ENCODE measurements at regions not wholly inside any gene's neighbourhood (a gene's known extent, or its start where the extent isn't known, plus 50 kb on each side); places are given as distances from the start of the nearest gene placed in this dataset.
"Not testable (repeated sequence)": the region's sequence is repeated elsewhere in the genome, so short reads cannot be mapped to it uniquely, and the experiment has no call there.

GRCh38 chrX:50980251-50980650, 69.7 kb downstream of the BMP15 start:
- Histone ChIP-seq H3K4me1 (ENCODE audit: insufficient read depth) (no peaks in the 10 kb centered on the region), H3K27me3 (no peaks in the 10 kb centered on the region), H3K4me3 (no peak overlapping the region), H3K9me3 (no peaks in the 10 kb centered on the region), H3K27ac (no peak overlapping the region), H3K36me3 (no peaks in the 10 kb centered on the region)
- no peak for TF ChIP-seq POLR2A (IDR thresholded peaks at IDR 0.05)
- no peak for TF ChIP-seq EP300 (IDR thresholded peaks at IDR 0.05)
- TF ChIP-seq, protein P1, sequence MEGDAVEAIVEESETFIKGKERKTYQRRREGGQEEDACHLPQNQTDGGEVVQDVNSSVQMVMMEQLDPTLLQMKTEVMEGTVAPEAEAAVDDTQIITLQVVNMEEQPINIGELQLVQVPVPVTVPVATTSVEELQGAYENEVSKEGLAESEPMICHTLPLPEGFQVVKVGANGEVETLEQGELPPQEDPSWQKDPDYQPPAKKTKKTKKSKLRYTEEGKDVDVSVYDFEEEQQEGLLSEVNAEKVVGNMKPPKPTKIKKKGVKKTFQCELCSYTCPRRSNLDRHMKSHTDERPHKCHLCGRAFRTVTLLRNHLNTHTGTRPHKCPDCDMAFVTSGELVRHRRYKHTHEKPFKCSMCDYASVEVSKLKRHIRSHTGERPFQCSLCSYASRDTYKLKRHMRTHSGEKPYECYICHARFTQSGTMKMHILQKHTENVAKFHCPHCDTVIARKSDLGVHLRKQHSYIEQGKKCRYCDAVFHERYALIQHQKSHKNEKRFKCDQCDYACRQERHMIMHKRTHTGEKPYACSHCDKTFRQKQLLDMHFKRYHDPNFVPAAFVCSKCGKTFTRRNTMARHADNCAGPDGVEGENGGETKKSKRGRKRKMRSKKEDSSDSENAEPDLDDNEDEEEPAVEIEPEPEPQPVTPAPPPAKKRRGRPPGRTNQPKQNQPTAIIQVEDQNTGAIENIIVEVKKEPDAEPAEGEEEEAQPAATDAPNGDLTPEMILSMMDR (IDR thresholded peaks at IDR 0.05) = no peak
- no peak for DNase-seq
- WGBS, 3 donors = 51 to 63% (median 60%) methylated on average over 3 of the region's 3 CpGs
- intact Hi-C loops (cut with DNase I) = no loop called here

- TF ChIP-seq POLR2A (IDR thresholded peaks at IDR 0.05) = no peak
- TF ChIP-seq EP300 (IDR thresholded peaks at IDR 0.05) = no peak
- TF ChIP-seq, protein P1 (IDR thresholded peaks at IDR 0.05) = peak in 1 of 3 donors; percentile 6
- DNase-seq = peak in 1 of 5 donors; percentile 16
- Histone ChIP-seq H3K4me1 (ENCODE audit: insufficient read depth) (no peaks in the 10 kb centered on the region), H3K27ac (no peak overlapping the region), H3K4me3 (no peak overlapping the region), H3K27me3 (no peaks in the 10 kb centered on the region), H3K36me3 (no peaks in the 10 kb centered on the region), H3K9me3 (no peaks in the 10 kb centered on the region)
- intact Hi-C loops (cut with DNase I) = no loop called here
- 31 to 38% (median 32%) methylated on average over 2 of the region's 2 CpGs for WGBS, 3 donors
These were observed 78.1 kb downstream of the BMP15 start for GRCh38 chrX:50988649-50989048.

DNA sequence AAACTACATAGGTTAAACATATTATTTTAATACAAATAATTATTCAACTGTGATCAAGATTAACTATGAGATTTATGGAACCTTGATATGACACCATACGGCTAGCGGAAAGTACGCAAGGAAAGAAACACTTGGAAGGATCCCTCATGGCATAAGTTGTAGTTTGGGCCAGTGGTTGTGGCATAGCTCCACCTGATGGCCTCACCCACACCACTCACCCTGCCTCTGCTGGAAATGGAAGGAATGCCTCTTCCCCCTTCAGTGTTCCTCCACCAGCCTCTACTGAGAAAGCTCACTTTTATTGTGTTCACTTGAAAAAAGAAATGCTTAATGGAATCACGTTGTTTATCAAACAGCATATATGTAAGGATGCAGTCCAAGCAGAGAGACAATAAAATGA, 86.4 kb downstream of the BMP15 start:
- H3K27ac ChIP-seq = no peak overlapping the region
- no peak for DNase-seq
- H3K4me3 ChIP-seq = no peak overlapping the region
- no peaks in the 10 kb centered on the region for H3K36me3 ChIP-seq
- H3K27me3 ChIP-seq = no peaks in the 10 kb centered on the region
- no peaks in the 10 kb centered on the region for H3K9me3 ChIP-seq
- no peaks in the 10 kb centered on the region for H3K4me1 ChIP-seq (ENCODE audit: insufficient read depth)
- WGBS, 3 donors = 61 to 72% (median 64%) methylated on average over 4 of the region's 4 CpGs
- TF ChIP-seq POLR2A (IDR thresholded peaks at IDR 0.05) (no peak), EP300 (IDR thresholded peaks at IDR 0.05) (no peak)
- TF ChIP-seq, protein P1 (IDR thresholded peaks at IDR 0.05) = no peak
- intact Hi-C loops (cut with DNase I) = no loop called here

GRCh38 chrX:51000384-51000783, 89.8 kb downstream of the BMP15 start:
- WGBS, 3 donors = 48 to 52% (median 51%) methylated on average over 4 of the region's 4 CpGs
- H3K9me3 ChIP-seq; H3K36me3 ChIP-seq; H3K4me3 ChIP-seq; H3K27me3 ChIP-seq; H3K4me1 ChIP-seq (ENCODE audit: insufficient read depth); DNase-seq; H3K27ac ChIP-seq; intact Hi-C loops (cut with DNase I): not testable (repeated sequence)

- H3K27ac ChIP-seq; H3K27me3 ChIP-seq; H3K36me3 ChIP-seq; DNase-seq; H3K9me3 ChIP-seq; intact Hi-C loops (cut with DNase I); H3K4me1 ChIP-seq (ENCODE audit: insufficient read depth); H3K4me3 ChIP-seq: not testable (repeated sequence)
- 54 to 61% (median 58%) methylated on average over 11 of the region's 11 CpGs for WGBS, 3 donors
These were observed 91.4 kb downstream of the BMP15 start for GRCh38 chrX:51001733-51002632.
